Transverse colon (tissue), 4 donors: ENCODE measurements at regions not wholly inside any gene's neighbourhood (a gene's known extent, or its start where the extent isn't known, plus 50 kb on each side); places are given as distances from the start of the nearest gene placed in this dataset.

ENCODE experiments used
- DNase-seq: peaks from one replicate; pipeline ENCODE4 v3.0.0-alpha.2; 2019
- H3K27ac ChIP-seq, 4 donors: fragments of 200-600 bp; sonication (generic); 2 replicates each; pipeline ENCODE4 v1.5.1; 2016 to 2018; ENCODE audit warnings: inconsistent platforms in 4 of 4
- H3K27me3 ChIP-seq: fragments of 200-600 bp; sonication (generic); 2 replicates; pipeline ENCODE4 v1.5.1; 2017; ENCODE audit warnings: inconsistent platforms
- H3K36me3 ChIP-seq, 4 donors: fragments of 200-600 bp; sonication (generic); 2 replicates each; pipeline ENCODE4 v1.5.1; 2017 to 2019; ENCODE audit warnings: inconsistent platforms in 4 of 4
- H3K4me1 ChIP-seq, 4 donors: fragments of 200-600 bp; sonication (generic); 2 replicates each; pipeline ENCODE4 v1.5.1; 2017 to 2020; ENCODE audit warnings: inconsistent platforms in 4 of 4
- H3K4me3 ChIP-seq, 4 donors: fragments of 200-600 bp; sonication (generic); 1 replicate in 1 of 4; 2 replicates in 3 of 4; pipeline versions ENCODE4 v1.5.1 to v1.6.1; 2017 to 2019; ENCODE audit warnings: inconsistent platforms in 4 of 4
- H3K9me3 ChIP-seq, 2 donors: fragments of 200-600 bp; sonication (generic); 2 replicates each; pipeline ENCODE4 v1.5.1; 2017 to 2019; ENCODE audit warnings: inconsistent platforms in 2 of 2
- CTCF ChIP-seq, 5 experiments: fragments of 200-600 bp in 3 of 5; fragments of 450-650 bp in 2 of 5; sonication (generic) in 3 of 5; IDR thresholded peaks; 1 replicate in 2 of 5; 2 replicates in 3 of 5; pipeline ENCODE4 v1.5.1; 2016 to 2017; ENCODE audit warnings: antibody characterized with exemption in 5 of 5, inconsistent platforms in 3 of 5, mild to moderate bottlenecking in 2 of 5, moderate library complexity in 1 of 5
- EP300 ChIP-seq: sonication (generic); formaldehyde crosslinking; IDR thresholded peaks from one replicate; pipeline ENCODE4 v1.6.1; 2017; ENCODE audit warnings: antibody characterized with exemption, low read depth
- POLR2A ChIP-seq: fragments of 450-650 bp; IDR thresholded peaks from one replicate; pipeline ENCODE4 v1.6.1; 2016; ENCODE audit warnings: antibody characterized with exemption, mild to moderate bottlenecking, moderate library complexity
- POLR2AphosphoS5 ChIP-seq, 3 donors: sonication (generic); formaldehyde crosslinking; IDR thresholded peaks; one replicate each; pipeline ENCODE4 v1.6.1; 2016; ENCODE audit warnings: antibody characterized with exemption in 3 of 3
- WGBS, 2 donors: methylation state at CpG; one replicate each; pipeline ENCODE4 v1.1.5; 2018; ENCODE audit warnings: low coverage in 1 of 2; 5-methylcytosine and 5-hydroxymethylcytosine counted together
- in situ Hi-C, 4 donors: fragments of 200-750 bp; cut with MboI; loops; one replicate each; pipeline versions ENCODE4 v1.15.0 to v1.15.1; 2017; ENCODE audit warnings: low sequenced_read_pairs in 3 of 4, low pct_ligation_motif_present in 1 of 4, low pct_unique_long_range_greater_than_20kb in 1 of 4
- intact Hi-C: fragments of 100-400 bp; cut with DNase I; formaldehyde crosslinking; loops from one replicate; pipeline ENCODE4 v1.15.1; 2023; ENCODE audit warnings: low total_unique reads

GRCh38 chr6:166106076-166106686 lies 61.5 kb downstream of the TBXT start:
- TF ChIP-seq CTCF (IDR thresholded peaks at IDR 0.05) (peak; percentile 70 to 89 (median 79)), EP300 (no peak)
- H3K4me1 ChIP-seq: no peaks in the 10 kb centered on the region
- intact Hi-C loops: loop anchor here (5.0 kb wide), 1 partner anchor 1054 kb away; no protein-coding TSS in a partner anchor
- H3K36me3 ChIP-seq: no peaks in the 10 kb centered on the region
- H3K4me3 ChIP-seq: no peak overlapping the region
- H3K27me3 ChIP-seq: peaks cover 9% of the 10 kb centered on the region
- no peak overlapping the region for H3K27ac ChIP-seq
- in situ Hi-C loops: loop anchor here in 2 of 4 donors (5.0 to 25.0 kb wide), 2 partner anchors 214 to 669 kb away; no protein-coding TSS in a partner anchor
- no peaks in the 10 kb centered on the region for H3K9me3 ChIP-seq
- DNase-seq: peak; percentile 73
- 0 to 2% methylated on average over 11 of the region's 11 CpGs for WGBS, 2 donors

DNA sequence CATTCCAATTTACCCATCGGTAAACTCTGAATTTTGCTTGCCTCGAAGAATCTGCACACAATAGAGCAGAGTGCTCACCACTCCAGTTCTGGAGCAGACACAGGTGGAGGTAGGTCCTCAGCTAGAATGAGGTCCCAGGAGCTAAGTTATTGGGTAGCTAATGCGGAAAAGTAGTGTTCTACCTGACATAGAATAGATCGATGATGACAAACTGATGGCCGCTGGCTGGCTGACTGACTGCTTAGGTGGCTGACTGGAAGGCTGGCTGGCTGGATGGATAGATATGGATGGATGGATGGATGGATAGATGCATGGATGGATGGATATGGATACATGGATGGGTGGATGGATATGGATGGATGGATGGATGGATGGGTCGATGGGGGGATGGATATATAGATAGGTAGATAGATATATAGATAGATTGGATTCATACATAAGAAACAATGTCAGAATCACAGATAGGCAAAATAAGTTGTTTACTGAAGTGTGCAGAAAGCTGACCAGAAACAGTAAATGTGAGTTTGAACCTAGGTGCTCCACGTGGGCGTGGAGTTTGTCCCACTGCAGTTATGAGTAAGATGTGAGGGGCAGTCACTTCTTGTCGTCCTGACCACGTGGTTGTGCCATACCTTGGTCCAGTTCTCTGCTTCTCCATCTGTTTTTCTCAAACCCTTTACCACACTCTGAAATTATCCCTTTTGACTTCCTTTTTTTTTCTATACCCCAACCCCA lies 62.1 kb downstream of the TBXT start:
- Histone ChIP-seq H3K27me3 (peaks cover 7% of the 10 kb centered on the region), H3K4me3 (no peak overlapping the region), H3K4me1 (no peaks in the 10 kb centered on the region), H3K9me3 (no peaks in the 10 kb centered on the region), H3K27ac (no peak overlapping the region), H3K36me3 (no peaks in the 10 kb centered on the region)
- DNase-seq: no peak
- WGBS, 2 donors: 58 to 76% methylated on average over 8 to 10 of the region's 10 CpGs
- in situ Hi-C loops: loop anchor here in 2 of 4 donors (5.0 to 25.0 kb wide), 2 partner anchors 213 to 668 kb away; no protein-coding TSS in a partner anchor
- intact Hi-C loops: loop anchor here (5.0 kb wide), 1 partner anchor 1053 kb away; no protein-coding TSS in a partner anchor
- TF ChIP-seq CTCF (IDR thresholded peaks at IDR 0.05) (no peak), POLR2AphosphoS5 (IDR thresholded peaks at IDR 0.05) (no peak), POLR2A (no peak), EP300 (no peak)

DNA sequence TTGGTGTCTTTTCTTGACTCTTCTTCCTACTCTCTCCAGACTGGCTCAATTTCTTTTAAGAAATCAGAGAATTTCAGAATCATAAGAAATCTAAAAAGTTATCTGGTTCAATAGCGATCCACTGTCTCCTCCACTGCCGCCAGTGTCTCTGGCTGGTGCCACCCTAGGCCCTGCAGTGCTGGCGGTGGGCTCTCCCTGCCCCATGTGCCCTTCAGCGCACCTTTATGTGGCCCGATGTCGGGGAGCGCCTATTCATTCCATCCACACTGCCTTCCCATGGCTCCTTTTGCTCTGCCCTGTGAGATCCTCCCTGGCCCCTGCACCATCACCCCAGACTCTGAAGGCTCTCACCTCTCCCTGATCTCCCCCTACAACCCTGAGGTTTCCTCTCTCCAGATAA lies 62.8 kb downstream of the TBXT start:
- no peak for DNase-seq
- Histone ChIP-seq H3K4me1 (no peaks in the 10 kb centered on the region), H3K27me3 (peaks cover 5% of the 10 kb centered on the region), H3K36me3 (no peaks in the 10 kb centered on the region), H3K9me3 (no peaks in the 10 kb centered on the region), H3K27ac (no peak overlapping the region), H3K4me3 (no peak overlapping the region)
- 87 to 96% methylated on average over 4 to 7 of the region's 7 CpGs for WGBS, 2 donors
- TF ChIP-seq CTCF (IDR thresholded peaks at IDR 0.05) (no peak), POLR2A (no peak), POLR2AphosphoS5 (IDR thresholded peaks at IDR 0.05) (no peak), EP300 (no peak)
- in situ Hi-C loops (loop anchor here in 2 of 4 donors (5.0 to 25.0 kb wide), 2 partner anchors 213 to 668 kb away; no protein-coding TSS in a partner anchor), intact Hi-C loops (loop anchor here (5.0 kb wide), 1 partner anchor 1053 kb away; no protein-coding TSS in a partner anchor)

- Histone ChIP-seq H3K4me1 (no peaks in the 10 kb centered on the region), H3K36me3 (no peaks in the 10 kb centered on the region), H3K27me3 (no peaks in the 10 kb centered on the region), H3K27ac (no peak overlapping the region), H3K4me3 (no peak overlapping the region), H3K9me3 (no peaks in the 10 kb centered on the region)
- in situ Hi-C loops (loop anchor here in 1 of 4 donors (25.0 kb wide), 1 partner anchor 667 kb away; no protein-coding TSS in a partner anchor), intact Hi-C loops (no loop called here)
- TF ChIP-seq CTCF (IDR thresholded peaks at IDR 0.05) (no peak), EP300 (no peak), POLR2AphosphoS5 (IDR thresholded peaks at IDR 0.05) (no peak), POLR2A (no peak)
- DNase-seq: no peak
- WGBS, 2 donors: 32 to 39% methylated on average over 2 to 4 of the region's 4 CpGs
These were observed 63.5 kb downstream of the TBXT start for GRCh38 chr6:166104107-166104506.
